H1 (cell line): ENCODE measurements at regions not wholly inside any gene's neighbourhood (a gene's known extent, or its start where the extent isn't known, plus 50 kb on each side); places are given as distances from the start of the nearest gene placed in this dataset.

Experiments used
- CTCF ChIA-PET: fragments of 300-600 bp; sonication (Branson Sonifier 250); formaldehyde crosslinking; loops from one replicate; lab custom pipeline; 2021; ENCODE audit not compliant: partially characterized antibody; lab: Charles Lee
- POLR2A ChIA-PET: fragments of 300-600 bp; sonication (Branson Sonifier 250); formaldehyde crosslinking; loops from one replicate; lab custom pipeline; 2021; ENCODE audit warnings: inconsistent platforms; ENCODE audit not compliant: partially characterized antibody; lab: Charles Lee
- DNase-seq, 2 experiments: peaks; one replicate each; pipeline versions ENCODE4 v3.0.0 to v3.0.0-alpha.2; 2010 to 2022; ENCODE audit warnings: low spot score in 2 of 2, low read depth in 1 of 2, mixed read lengths in 1 of 2
- FAIRE-seq: peaks from 2 replicates; lab custom pipeline; 2011; peaks lifted over from hg19 to GRCh38; lab: Jason Lieb, UNC
- H2AFZ ChIP-seq: 2 replicates; pipeline ENCODE4 v1.8.1; 2012; ENCODE audit warnings: low read length, inconsistent platforms
- H2AK5ac ChIP-seq: 2 replicates; pipeline ENCODE4 v1.6.1; 2013; ENCODE audit warnings: low read depth, low read length
- H2BK120ac ChIP-seq: replicated peaks from 2 replicates; pipeline ENCODE3; 2013; ENCODE audit warnings: low read depth, low read length, inconsistent platforms
- H2BK12ac ChIP-seq: 2 replicates; pipeline ENCODE4 v1.6.1; 2013; ENCODE audit warnings: low read depth, low read length
- H2BK15ac ChIP-seq: 2 replicates; pipeline ENCODE4 v1.6.1; 2013; ENCODE audit warnings: low read length
- H2BK20ac ChIP-seq: 2 replicates; pipeline ENCODE4 v1.6.1; 2013; ENCODE audit warnings: low read length
- H2BK5ac ChIP-seq: 2 replicates; pipeline ENCODE4 v1.6.1; 2013; ENCODE audit warnings: low read depth, low read length
- H3K14ac ChIP-seq: 2 replicates; pipeline ENCODE4 v1.6.1; 2013; ENCODE audit warnings: inconsistent platforms; ENCODE audit not compliant: insufficient read length
- H3K18ac ChIP-seq: 2 replicates; pipeline ENCODE4 v1.6.1; 2013; ENCODE audit warnings: low read length; ENCODE audit errors: extremely low read depth
- H3K23ac ChIP-seq: 2 replicates; pipeline ENCODE4 v1.6.1; 2013; ENCODE audit warnings: inconsistent platforms; ENCODE audit not compliant: insufficient read length
- H3K23me2 ChIP-seq: 2 replicates; pipeline ENCODE4 v1.6.1; 2013; ENCODE audit warnings: low read depth, low read length
- H3K27ac ChIP-seq: 2 replicates; pipeline ENCODE4 v1.6.1; 2011; ENCODE audit warnings: low read depth, low read length, inconsistent platforms
- H3K27me3 ChIP-seq, 4 experiments: replicated peaks in 1 of 4; 1 replicate in 1 of 4; 2 replicates in 3 of 4; pipeline versions ENCODE4 v1.6.1 to v1.8.1; 2011 to 2013; ENCODE audit warnings: low read length in 3 of 4, mild to moderate bottlenecking in 3 of 4, inconsistent platforms in 2 of 4, mixed read lengths in 2 of 4, moderate library complexity in 1 of 4; ENCODE audit not compliant: control insufficient read depth in 3 of 4, insufficient read depth in 3 of 4; ENCODE audit errors: extremely low read depth in 1 of 4
- H3K36me3 ChIP-seq, 4 experiments: 2 replicates each; pipeline versions ENCODE4 v1.6.1 to v1.8.1; 2011 to 2013; ENCODE audit warnings: mild to moderate bottlenecking in 4 of 4, low read length in 3 of 4, moderate library complexity in 2 of 4, control low read depth in 1 of 4, inconsistent platforms in 1 of 4; ENCODE audit not compliant: insufficient read depth in 4 of 4, control insufficient read depth in 2 of 4
- H3K4ac ChIP-seq: replicated peaks from 2 replicates; pipeline ENCODE3; 2013; ENCODE audit warnings: low read length, low read depth, mixed read lengths, inconsistent platforms; ENCODE audit not compliant: insufficient read length
- H3K4me1 ChIP-seq, 4 experiments: replicated peaks in 1 of 4; 1 replicate in 1 of 4; 2 replicates in 3 of 4; pipeline versions ENCODE4 v1.6.1 to v1.8.1; 2011 to 2013; ENCODE audit warnings: low read length in 3 of 4, inconsistent platforms in 2 of 4, mixed read lengths in 1 of 4; ENCODE audit not compliant: insufficient read depth in 4 of 4, control insufficient read depth in 3 of 4
- H3K4me2 ChIP-seq, 2 experiments: 2 replicates each; pipeline versions ENCODE4 v1.6.1 to v1.8.1; 2011 to 2013; ENCODE audit warnings: low read depth in 2 of 2, low read length in 2 of 2, control low read depth in 1 of 2, inconsistent platforms in 1 of 2, mild to moderate bottlenecking in 1 of 2; ENCODE audit not compliant: insufficient read depth in 1 of 2
- H3K4me3 ChIP-seq, 4 experiments: fragments of 200-600, 300-600 bp in 1 of 4; sonication (generic), shearing (Covaris generic), sonication (Bioruptor Twin) in 1 of 4; 2 replicates each; pipeline versions ENCODE4 v1.5.1 to v1.8.1; 2011 to 2016; ENCODE audit warnings: low read length in 4 of 4, low read depth in 3 of 4, control low read depth in 2 of 4, inconsistent platforms in 2 of 4, mild to moderate bottlenecking in 2 of 4, mixed read lengths in 1 of 4, moderate library complexity in 1 of 4; ENCODE audit not compliant: insufficient read depth in 2 of 4; ENCODE audit errors: extremely low read depth in 1 of 4
- H3K56ac ChIP-seq: replicated peaks from 2 replicates; pipeline ENCODE3; 2013; ENCODE audit warnings: low read depth, mild to moderate bottlenecking, mixed read lengths, low read length, inconsistent platforms; ENCODE audit not compliant: insufficient read length
- H3K79me1 ChIP-seq: 2 replicates; pipeline ENCODE4 v1.6.1; 2013; ENCODE audit warnings: low read depth, low read length, control low read depth
- H3K79me2 ChIP-seq, 2 experiments: 2 replicates each; pipeline versions ENCODE4 v1.6.1 to v1.8.1; 2012 to 2013; ENCODE audit warnings: low read length in 2 of 2, mild to moderate bottlenecking in 2 of 2, inconsistent platforms in 1 of 2; ENCODE audit not compliant: insufficient read depth in 2 of 2, control insufficient read depth in 1 of 2
- H3K9ac ChIP-seq, 4 experiments: replicated peaks in 1 of 4; 1 replicate in 1 of 4; 2 replicates in 3 of 4; pipeline versions ENCODE4 v1.6.1 to v1.8.1; 2011 to 2013; ENCODE audit warnings: low read depth in 3 of 4, low read length in 3 of 4, control low read depth in 2 of 4, mild to moderate bottlenecking in 2 of 4, moderate library complexity in 2 of 4, inconsistent platforms in 1 of 4; ENCODE audit errors: extremely low read depth in 1 of 4
- H3K9me3 ChIP-seq, 2 experiments: 2 replicates each; pipeline versions ENCODE4 v1.6.1 to v1.8.1; 2012 to 2013; ENCODE audit warnings: mild to moderate bottlenecking in 2 of 2, moderate library complexity in 2 of 2, control low read depth in 1 of 2, inconsistent platforms in 1 of 2, low read depth in 1 of 2, low read length in 1 of 2, mixed read lengths in 1 of 2; ENCODE audit not compliant: insufficient read depth in 2 of 2
- H4K20me1 ChIP-seq, 2 experiments: replicated peaks in 1 of 2; 2 replicates each; pipeline versions ENCODE3 to v1.8.1; 2011 to 2013; ENCODE audit warnings: inconsistent platforms in 2 of 2, low read length in 2 of 2, mild to moderate bottlenecking in 1 of 2; ENCODE audit not compliant: insufficient read depth in 2 of 2, control insufficient read depth in 1 of 2
- H4K5ac ChIP-seq: 2 replicates; pipeline ENCODE4 v1.6.1; 2013; ENCODE audit warnings: low read length, low read depth, mixed read lengths, inconsistent platforms; ENCODE audit not compliant: insufficient read length
- H4K8ac ChIP-seq: 2 replicates; pipeline ENCODE4 v1.8.0; 2013; ENCODE audit warnings: mild to moderate bottlenecking, moderate library complexity, low read length, inconsistent platforms; ENCODE audit not compliant: insufficient read depth; ENCODE audit errors: extremely low read depth
- H4K91ac ChIP-seq: replicated peaks from 2 replicates; pipeline ENCODE3; 2013; ENCODE audit warnings: low read length, mixed read lengths, inconsistent platforms; ENCODE audit not compliant: insufficient read length
- BRCA1 ChIP-seq: IDR thresholded peaks from 2 replicates; pipeline ENCODE4 v1.6.1; 2012; ENCODE audit warnings: low read depth, low read length, improper control_type of control experiment
- KDM5A ChIP-seq: fragments of 200-600 bp; IDR thresholded peaks from 2 replicates; pipeline ENCODE4 v1.7.1; 2012; ENCODE audit warnings: mild to moderate bottlenecking, low read length, inconsistent platforms, mixed read lengths
- PHF8 ChIP-seq: fragments of 200-600 bp; sonication (generic); conservative IDR thresholded peaks from 2 replicates; pipeline ENCODE4 v1.7.1; 2012; ENCODE audit warnings: low read depth, mild to moderate bottlenecking, inconsistent platforms, low read length, moderate library complexity
- SIRT6 ChIP-seq: IDR thresholded peaks from one replicate; pipeline ENCODE4 v1.7.1; 2012; ENCODE audit warnings: low read length, inconsistent platforms
- SP4 ChIP-seq: IDR thresholded peaks from 2 replicates; pipeline ENCODE4 v1.6.1; 2012; ENCODE audit warnings: low read length, inconsistent platforms
- WGBS, 2 experiments: shearing (Covaris generic) in 1 of 2; methylation state at CpG; one replicate each; pipeline versions ENCODE4 v1.1.6 to v1.1.7; 2013 to 2015; ENCODE audit warnings: low lambda C conversion rate in 2 of 2, mixed read lengths in 2 of 2, inconsistent platforms in 1 of 2, low coverage in 1 of 2, missing lambda C conversion rate in 1 of 2; ENCODE audit not compliant: insufficient replicate concordance in 2 of 2, insufficient coverage in 1 of 2, insufficient read length in 1 of 2; ENCODE audit errors: extremely low coverage in 1 of 2, missing lambda C conversion rate in 1 of 2; 5-methylcytosine and 5-hydroxymethylcytosine counted together

DNA sequence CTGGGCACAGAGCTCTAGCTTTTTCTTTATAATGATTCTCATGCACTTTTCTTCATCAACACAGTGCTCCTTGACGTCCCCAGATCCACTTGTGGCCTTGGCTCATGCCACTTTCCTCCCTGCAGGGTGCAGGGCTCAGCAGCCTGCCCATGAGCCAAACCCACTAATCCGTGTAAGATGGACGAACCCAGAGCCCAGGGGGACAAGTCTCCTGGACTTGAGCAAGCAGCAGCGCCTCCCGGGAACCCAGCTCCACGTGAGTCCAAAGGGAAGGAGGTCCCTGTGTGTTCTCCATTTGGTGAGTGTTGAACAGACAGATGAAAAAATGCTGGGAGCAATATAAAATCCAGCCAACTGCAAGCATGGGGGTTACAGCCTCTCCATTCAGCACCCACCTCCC, 470.6 kb upstream of the HS6ST1 start:
- H3K4me2 ChIP-seq: no peak overlapping the region
- no peak overlapping the region; the same call in 1 of the 2 replicates for H2AK5ac ChIP-seq
- H4K8ac ChIP-seq: no peak overlapping the region
- H4K91ac ChIP-seq: no peak overlapping the region
- H2BK120ac ChIP-seq: no peak overlapping the region
- WGBS, 2 experiments: 92% methylated on average over 6 of the region's 6 CpGs; no CpG with 5 or more reads in 1 of the 2 experiments
- peaks cover 0 to 4% (median 0%) of the 10 kb centered on the region in 4 experiments; a peak in 1 of 7 replicates for H3K27me3 ChIP-seq
- no peak overlapping the region for H2AFZ ChIP-seq
- H3K23ac ChIP-seq: no peak overlapping the region
- no peak overlapping the region for H3K18ac ChIP-seq
- H3K79me1 ChIP-seq: no peaks in the 10 kb centered on the region
- peaks cover 3 to 8% (median 5%) of the 10 kb centered on the region in 4 experiments; a peak in 6 of 7 replicates for H3K4me1 ChIP-seq
- peaks cover 3% of the 10 kb centered on the region; the same call in 1 of the 2 replicates for H3K23me2 ChIP-seq
- no peaks in the 10 kb centered on the region for H3K36me3 ChIP-seq
- H3K9me3 ChIP-seq: no peaks in the 10 kb centered on the region
- H2BK15ac ChIP-seq: no peak overlapping the region
- H2BK5ac ChIP-seq: no peak overlapping the region
- POLR2A ChIA-PET: no interaction called here
- CTCF ChIA-PET: interaction anchor here (0.8 to 2.2 kb wide), 2 partner anchors 21 to 34 kb away, joined by 3 to 10 read pairs; no protein-coding TSS in a partner anchor
- no peak overlapping the region for H3K4me3 ChIP-seq
- H3K79me2 ChIP-seq: no peaks in the 10 kb centered on the region
- DNase-seq (peak in 1 of 2 experiments; percentile 32), FAIRE-seq (no peak)
- TF ChIP-seq SP4: no peak
- TF ChIP-seq KDM5A: no peak
- no peak for TF ChIP-seq PHF8
- TF ChIP-seq SIRT6: no peak
- no peak for TF ChIP-seq BRCA1
- H3K56ac ChIP-seq: no peak overlapping the region
- H4K5ac ChIP-seq: no peak overlapping the region
- no peak overlapping the region for H3K9ac ChIP-seq
- no peak overlapping the region for H3K4ac ChIP-seq
- H2BK20ac ChIP-seq: no peak overlapping the region
- H2BK12ac ChIP-seq: no peak overlapping the region
- H3K27ac ChIP-seq: no peak overlapping the region
- peaks cover 0 to 13% of the 10 kb centered on the region in 2 experiments for H4K20me1 ChIP-seq
- H3K14ac ChIP-seq: no peak overlapping the region
